Tibial nerve (tissue), 4 donors: ENCODE measurements at regions not wholly inside any gene's neighbourhood (a gene's known extent, or its start where the extent isn't known, plus 50 kb on each side); places are given as distances from the start of the nearest gene placed in this dataset.

Experiments
- CTCF ChIP-seq, 5 experiments: fragments of 200-600 bp in 3 of 5; fragments of 450-650 bp in 2 of 5; sonication (generic) in 3 of 5; IDR thresholded peaks; one replicate each; pipeline ENCODE4 v1.5.1; 2016 to 2019; ENCODE audit warnings: antibody characterized with exemption in 5 of 5, mild to moderate bottlenecking in 3 of 5, moderate library complexity in 2 of 5
- EP300 ChIP-seq, 2 donors: sonication (generic); formaldehyde crosslinking; IDR thresholded peaks; one replicate each; pipeline ENCODE4 v1.6.1; 2017; ENCODE audit warnings: antibody characterized with exemption in 2 of 2, mild to moderate bottlenecking in 1 of 2

GRCh38 chr20:51100617-51101016 lies 77.7 kb upstream of the KCNG1 start:
- TF ChIP-seq CTCF (IDR thresholded peaks at IDR 0.05) (no peak), EP300 (IDR thresholded peaks at IDR 0.05) (no peak)
